Suprapubic skin (tissue), 4 donors: ENCODE measurements at regions not wholly inside any gene's neighbourhood (a gene's known extent, or its start where the extent isn't known, plus 50 kb on each side); places are given as distances from the start of the nearest gene placed in this dataset.

ENCODE experiments used
- DNase-seq, 2 donors: peaks; one replicate each; pipeline ENCODE4 v3.0.0-alpha.2; 2019; ENCODE audit warnings: low spot score in 2 of 2
- H3K27ac ChIP-seq: fragments of 200-600 bp; sonication (generic); one replicate; pipeline ENCODE4 v1.5.1; 2019
- H3K27me3 ChIP-seq: fragments of 200-600 bp; sonication (generic); one replicate; pipeline ENCODE4 v1.5.1; 2019
- H3K36me3 ChIP-seq: fragments of 200-600 bp; sonication (generic); one replicate; pipeline ENCODE4 v1.5.1; 2019
- H3K4me1 ChIP-seq: fragments of 200-600 bp; sonication (generic); one replicate; pipeline ENCODE4 v1.5.1; 2019
- H3K4me3 ChIP-seq: fragments of 200-600 bp; sonication (generic); one replicate; pipeline ENCODE4 v1.5.1; 2019; ENCODE audit warnings: mild to moderate bottlenecking
- H3K9me3 ChIP-seq: fragments of 200-600 bp; sonication (generic); one replicate; pipeline ENCODE4 v1.5.1; 2019
- EP300 ChIP-seq: sonication (generic); formaldehyde crosslinking; IDR thresholded peaks from one replicate; pipeline ENCODE4 v1.6.1; 2017; ENCODE audit warnings: antibody characterized with exemption
- POLR2A ChIP-seq, 2 donors: fragments of 450-650 bp; IDR thresholded peaks; one replicate each; pipeline ENCODE4 v1.6.1; 2017; ENCODE audit warnings: antibody characterized with exemption in 2 of 2, mild to moderate bottlenecking in 2 of 2, moderate library complexity in 2 of 2
- POLR2AphosphoS5 ChIP-seq, 3 donors: sonication (generic); formaldehyde crosslinking; IDR thresholded peaks; one replicate each; pipeline ENCODE4 v1.6.1; 2017; ENCODE audit warnings: antibody characterized with exemption in 3 of 3
- WGBS: methylation state at CpG from one replicate; pipeline ENCODE4 v1.1.5; 2018; 5-methylcytosine and 5-hydroxymethylcytosine counted together
- TF ChIP-seq, protein P1 (sequence below), 2 donors: fragments of 200-600 bp in 1 of 2; fragments of 450-650 bp in 1 of 2; sonication (generic) in 1 of 2; IDR thresholded peaks; one replicate each; pipeline ENCODE4 v1.5.1; 2016 to 2019; ENCODE audit warnings: antibody characterized with exemption in 2 of 2, mild to moderate bottlenecking in 1 of 2, moderate library complexity in 1 of 2

DNA sequence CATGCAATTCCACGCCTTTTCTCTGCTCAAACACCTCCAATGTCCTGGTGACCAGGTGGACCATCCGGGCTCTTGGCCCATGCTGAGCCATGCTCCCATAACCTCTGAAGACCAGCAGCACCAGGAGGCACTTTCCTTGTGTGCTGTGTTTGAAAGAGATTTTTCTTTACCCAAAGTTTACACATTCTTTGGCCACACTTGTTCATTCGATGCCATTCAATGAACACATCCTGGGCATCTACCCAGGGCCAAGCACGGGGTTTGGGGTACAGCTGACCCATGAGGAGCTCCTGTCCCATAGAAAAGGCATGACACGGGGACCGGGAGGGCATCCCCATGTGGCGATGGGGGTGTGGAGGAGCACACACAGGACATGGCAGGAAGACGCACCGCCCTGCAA, 77.1 kb upstream of the IRX1 start:
- H3K4me3 ChIP-seq: no peak overlapping the region
- WGBS: 94% methylated on average over 7 of the region's 9 CpGs
- H3K9me3 ChIP-seq: no peaks in the 10 kb centered on the region
- H3K27ac ChIP-seq: no peak overlapping the region
- TF ChIP-seq, protein P1, sequence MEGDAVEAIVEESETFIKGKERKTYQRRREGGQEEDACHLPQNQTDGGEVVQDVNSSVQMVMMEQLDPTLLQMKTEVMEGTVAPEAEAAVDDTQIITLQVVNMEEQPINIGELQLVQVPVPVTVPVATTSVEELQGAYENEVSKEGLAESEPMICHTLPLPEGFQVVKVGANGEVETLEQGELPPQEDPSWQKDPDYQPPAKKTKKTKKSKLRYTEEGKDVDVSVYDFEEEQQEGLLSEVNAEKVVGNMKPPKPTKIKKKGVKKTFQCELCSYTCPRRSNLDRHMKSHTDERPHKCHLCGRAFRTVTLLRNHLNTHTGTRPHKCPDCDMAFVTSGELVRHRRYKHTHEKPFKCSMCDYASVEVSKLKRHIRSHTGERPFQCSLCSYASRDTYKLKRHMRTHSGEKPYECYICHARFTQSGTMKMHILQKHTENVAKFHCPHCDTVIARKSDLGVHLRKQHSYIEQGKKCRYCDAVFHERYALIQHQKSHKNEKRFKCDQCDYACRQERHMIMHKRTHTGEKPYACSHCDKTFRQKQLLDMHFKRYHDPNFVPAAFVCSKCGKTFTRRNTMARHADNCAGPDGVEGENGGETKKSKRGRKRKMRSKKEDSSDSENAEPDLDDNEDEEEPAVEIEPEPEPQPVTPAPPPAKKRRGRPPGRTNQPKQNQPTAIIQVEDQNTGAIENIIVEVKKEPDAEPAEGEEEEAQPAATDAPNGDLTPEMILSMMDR (IDR thresholded peaks at IDR 0.05): no peak
- no peak for TF ChIP-seq POLR2AphosphoS5 (IDR thresholded peaks at IDR 0.05)
- no peak for TF ChIP-seq POLR2A (IDR thresholded peaks at IDR 0.05)
- no peak for TF ChIP-seq EP300
- H3K4me1 ChIP-seq: no peaks in the 10 kb centered on the region
- H3K27me3 ChIP-seq: no peaks in the 10 kb centered on the region
- no peaks in the 10 kb centered on the region for H3K36me3 ChIP-seq
- DNase-seq: no peak

DNA sequence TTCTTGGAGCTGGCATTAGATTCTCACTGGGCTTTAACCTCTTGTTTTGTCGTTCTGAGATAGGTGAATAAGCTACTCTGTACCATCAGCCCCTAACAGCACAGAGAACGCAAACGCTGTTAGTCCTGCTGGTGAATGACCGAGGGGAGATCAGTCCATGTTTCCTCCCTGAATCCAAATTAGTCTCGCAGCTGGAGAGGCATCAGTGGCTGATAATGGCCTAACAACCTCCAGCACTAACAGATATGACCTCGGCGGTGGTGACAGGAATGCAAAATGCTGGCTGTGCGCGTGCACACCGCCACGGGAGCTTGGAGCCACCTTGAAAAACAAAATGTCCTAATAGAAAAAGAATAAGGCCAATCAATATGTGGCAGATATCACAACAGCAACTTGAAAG, 77.6 kb upstream of the IRX1 start:
- TF ChIP-seq EP300 (no peak), POLR2AphosphoS5 (IDR thresholded peaks at IDR 0.05) (no peak), POLR2A (IDR thresholded peaks at IDR 0.05) (no peak)
- TF ChIP-seq, protein P1 (IDR thresholded peaks at IDR 0.05): no peak
- WGBS: 91% methylated on average over 11 of the region's 11 CpGs
- no peak for DNase-seq

DNA sequence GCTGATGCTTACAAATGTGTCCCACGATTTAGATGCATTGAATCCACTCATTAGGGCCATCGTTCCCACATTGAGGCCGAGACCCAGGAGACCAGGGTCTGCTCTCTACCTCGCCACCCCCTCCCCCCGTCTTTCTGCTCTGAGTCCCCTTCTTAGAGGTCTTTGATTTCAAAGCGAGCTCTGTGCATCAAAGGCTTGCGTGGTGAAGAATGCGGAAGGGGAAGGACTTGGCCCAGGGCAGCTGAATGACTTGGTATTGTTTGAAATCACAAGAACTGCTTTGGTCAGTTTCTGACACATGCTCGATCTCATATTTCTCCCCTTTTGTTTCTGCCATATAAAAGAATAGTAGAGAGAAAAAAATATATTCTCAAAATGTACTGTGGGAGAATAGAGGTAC, 78.3 kb upstream of the IRX1 start:
- DNase-seq: no peak
- 59% methylated on average over 9 of the region's 9 CpGs for WGBS

More for the DNA sequence above, 77.6 kb upstream of the IRX1 start:
- H3K27ac ChIP-seq: no peak overlapping the region
- no peak overlapping the region for H3K4me3 ChIP-seq
- no peaks in the 10 kb centered on the region for H3K4me1 ChIP-seq
- no peaks in the 10 kb centered on the region for H3K36me3 ChIP-seq
- H3K9me3 ChIP-seq: no peaks in the 10 kb centered on the region
- no peaks in the 10 kb centered on the region for H3K27me3 ChIP-seq

DNA sequence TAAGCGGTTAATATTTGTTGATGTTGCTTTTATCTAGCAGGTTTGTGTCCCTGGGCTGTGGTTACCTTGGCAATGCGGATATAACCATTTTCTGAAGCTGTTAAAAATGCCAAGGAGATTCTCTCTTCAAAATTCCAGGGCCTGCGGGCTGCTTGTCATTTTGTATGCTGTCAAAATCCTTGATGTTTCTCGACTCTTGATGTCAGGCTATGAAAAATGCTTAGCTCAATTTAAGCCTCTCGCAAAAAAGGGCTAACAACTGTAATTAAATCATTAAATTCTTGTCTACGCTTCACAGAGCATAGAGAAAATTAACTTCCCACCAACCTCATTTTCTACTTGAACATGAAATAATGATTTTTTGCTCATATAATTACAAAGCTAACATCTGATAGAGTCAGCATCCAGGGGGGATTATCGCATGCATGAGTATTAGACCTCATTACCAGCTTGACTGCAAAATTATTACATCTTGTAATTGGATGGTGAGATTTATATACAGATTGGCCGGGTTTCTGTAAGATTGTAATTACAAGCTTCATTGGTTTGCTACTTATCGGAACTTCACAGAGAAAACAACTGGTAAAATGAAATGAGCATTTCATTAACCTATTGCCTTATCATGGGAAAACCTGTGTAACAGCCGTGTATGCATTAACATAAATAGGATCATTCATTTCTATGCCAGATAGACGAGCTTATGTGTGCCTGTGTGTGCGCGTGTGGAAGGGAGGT, 83.1 kb upstream of the IRX1 start:
- no peak for DNase-seq
- WGBS: 74% methylated on average over 13 of the region's 13 CpGs
- no peaks in the 10 kb centered on the region for H3K36me3 ChIP-seq
- no peak overlapping the region for H3K4me3 ChIP-seq
- H3K9me3 ChIP-seq: no peaks in the 10 kb centered on the region
- no peaks in the 10 kb centered on the region for H3K4me1 ChIP-seq
- no peak for TF ChIP-seq POLR2AphosphoS5 (IDR thresholded peaks at IDR 0.05)
- TF ChIP-seq, protein P1 (IDR thresholded peaks at IDR 0.05): no peak
- TF ChIP-seq POLR2A (IDR thresholded peaks at IDR 0.05): no peak
- no peak for TF ChIP-seq EP300
- H3K27me3 ChIP-seq: peaks cover 3% of the 10 kb centered on the region
- no peak overlapping the region for H3K27ac ChIP-seq

More for the DNA sequence above, 78.3 kb upstream of the IRX1 start:
- H3K27me3 ChIP-seq: no peaks in the 10 kb centered on the region
- no peaks in the 10 kb centered on the region for H3K36me3 ChIP-seq
- no peak overlapping the region for H3K27ac ChIP-seq
- H3K9me3 ChIP-seq: no peaks in the 10 kb centered on the region
- H3K4me3 ChIP-seq: no peak overlapping the region
- no peak for TF ChIP-seq POLR2A (IDR thresholded peaks at IDR 0.05)
- TF ChIP-seq EP300: no peak
- TF ChIP-seq, protein P1 (IDR thresholded peaks at IDR 0.05): no peak
- no peak for TF ChIP-seq POLR2AphosphoS5 (IDR thresholded peaks at IDR 0.05)
- H3K4me1 ChIP-seq: no peaks in the 10 kb centered on the region

DNA sequence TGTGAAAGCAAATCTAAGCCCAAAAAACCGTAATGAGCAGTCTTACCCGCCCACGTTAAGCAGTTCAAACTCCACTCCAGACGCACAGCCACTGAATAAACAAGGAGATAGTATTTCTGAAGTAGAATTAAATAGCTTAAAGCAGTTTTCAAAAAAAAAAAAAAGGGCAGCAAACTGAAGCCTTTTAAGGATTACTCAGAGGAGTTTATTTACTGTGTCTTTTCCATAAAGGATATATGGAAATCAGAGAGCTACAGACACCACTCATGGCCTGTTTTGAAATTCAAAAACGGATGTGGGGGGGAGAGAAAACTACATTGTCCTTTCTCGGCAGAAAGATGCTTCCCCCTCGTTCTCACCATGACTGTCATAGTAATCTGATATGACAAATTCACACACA, 83.7 kb upstream of the IRX1 start:
- Histone ChIP-seq H3K36me3 (no peaks in the 10 kb centered on the region), H3K27me3 (peaks cover 3% of the 10 kb centered on the region), H3K27ac (no peak overlapping the region), H3K4me3 (no peak overlapping the region), H3K4me1 (no peaks in the 10 kb centered on the region), H3K9me3 (no peaks in the 10 kb centered on the region)
- no peak for DNase-seq
- WGBS: 41% methylated on average over 7 of the region's 7 CpGs
- TF ChIP-seq, protein P1 (IDR thresholded peaks at IDR 0.05): no peak
- TF ChIP-seq POLR2A (IDR thresholded peaks at IDR 0.05) (no peak), POLR2AphosphoS5 (IDR thresholded peaks at IDR 0.05) (no peak), EP300 (no peak)
